ENCODE measurements at regions not wholly inside any gene's neighbourhood (a gene's known extent, or its start where the extent isn't known, plus 50 kb on each side); places are given as distances from the start of the nearest gene placed in this dataset.
A peak's percentile ranks its signal among the peaks of the same experiment; 100 is the strongest.

- DNase-seq, result no peak
Observed at GRCh38 chr1:11338284-11338924, 65.4 kb downstream of the UBIAD1 start.

GRCh38 chr1:11339346-11340232 is 66.6 kb downstream of the UBIAD1 start:
- DNase-seq, result peak; percentile 63

- DNase-seq, result peak; percentile 63
Observed at GRCh38 chr1:11340233-11340632, 67.2 kb downstream of the UBIAD1 start.

GRCh38 chr1:11341901-11342552 is 69.0 kb downstream of the UBIAD1 start:
- DNase-seq, result peak; percentile 91

- peak; percentile 69 for DNase-seq
Observed at GRCh38 chr1:11342621-11343032, 69.6 kb downstream of the UBIAD1 start.

- no peak for DNase-seq
Observed at GRCh38 chr1:11345971-11346715, 73.1 kb downstream of the UBIAD1 start.

GRCh38 chr1:11350265-11350664 is 77.3 kb downstream of the UBIAD1 start:
- DNase-seq, result no peak

GRCh38 chr1:11352058-11352715 is 79.2 kb downstream of the UBIAD1 start:
- DNase-seq, result no peak

- DNase-seq, result no peak
Observed at GRCh38 chr1:11352816-11353799, 80.1 kb downstream of the UBIAD1 start.

GRCh38 chr1:11354893-11355553 is 82.0 kb downstream of the UBIAD1 start:
- peak; percentile 72 for DNase-seq

GRCh38 chr1:11355559-11356475 is 82.8 kb downstream of the UBIAD1 start:
- no peak for DNase-seq

GRCh38 chr1:11357276-11357675 is 84.3 kb downstream of the UBIAD1 start:
- DNase-seq, result no peak

GRCh38 chr1:11358984-11359383 is 86.0 kb downstream of the UBIAD1 start:
- no peak for DNase-seq

GRCh38 chr1:11362547-11363021 is 89.6 kb downstream of the UBIAD1 start:
- DNase-seq, result no peak

GRCh38 chr1:11364170-11364569 is 91.2 kb downstream of the UBIAD1 start:
- no peak for DNase-seq

- DNase-seq, result no peak
Observed at GRCh38 chr1:11365744-11366387, 92.9 kb downstream of the UBIAD1 start.

- DNase-seq, result no peak
Observed at GRCh38 chr1:11373029-11373894, 100.3 kb downstream of the UBIAD1 start.
